Right lobe of liver (tissue), 4 donors: ENCODE measurements at regions not wholly inside any gene's neighbourhood (a gene's known extent, or its start where the extent isn't known, plus 50 kb on each side); places are given as distances from the start of the nearest gene placed in this dataset.

ENCODE experiments used
- CTCF ChIP-seq, 4 donors: fragments of 200-600 bp in 3 of 4; fragments of 450-650 bp in 1 of 4; IDR thresholded peaks; one replicate each; pipeline versions ENCODE4 v1.5.1 to v1.8.0; 2016 to 2022; ENCODE audit warnings: antibody characterized with exemption in 4 of 4, mild to moderate bottlenecking in 2 of 4
- POLR2A ChIP-seq: fragments of 450-650 bp; IDR thresholded peaks from one replicate; pipeline ENCODE4 v1.6.1; 2017; ENCODE audit warnings: antibody characterized with exemption, mild to moderate bottlenecking
- donor health status: DM: no; HTN: no; CAD: no.
- donor health status: DM: no; HTN: no; CAD: no.
- donor health status: DM: no; HTN: yes; CAD: no.

- TF ChIP-seq CTCF (IDR thresholded peaks at IDR 0.05): no peak
- TF ChIP-seq POLR2A: no peak
Measured at GRCh38 chr9:106456581-106456980, 406.4 kb upstream of the ZNF462 start.
